ENCODE measurements at regions not wholly inside any gene's neighbourhood (a gene's known extent, or its start where the extent isn't known, plus 50 kb on each side); places are given as distances from the start of the nearest gene placed in this dataset.

DNA sequence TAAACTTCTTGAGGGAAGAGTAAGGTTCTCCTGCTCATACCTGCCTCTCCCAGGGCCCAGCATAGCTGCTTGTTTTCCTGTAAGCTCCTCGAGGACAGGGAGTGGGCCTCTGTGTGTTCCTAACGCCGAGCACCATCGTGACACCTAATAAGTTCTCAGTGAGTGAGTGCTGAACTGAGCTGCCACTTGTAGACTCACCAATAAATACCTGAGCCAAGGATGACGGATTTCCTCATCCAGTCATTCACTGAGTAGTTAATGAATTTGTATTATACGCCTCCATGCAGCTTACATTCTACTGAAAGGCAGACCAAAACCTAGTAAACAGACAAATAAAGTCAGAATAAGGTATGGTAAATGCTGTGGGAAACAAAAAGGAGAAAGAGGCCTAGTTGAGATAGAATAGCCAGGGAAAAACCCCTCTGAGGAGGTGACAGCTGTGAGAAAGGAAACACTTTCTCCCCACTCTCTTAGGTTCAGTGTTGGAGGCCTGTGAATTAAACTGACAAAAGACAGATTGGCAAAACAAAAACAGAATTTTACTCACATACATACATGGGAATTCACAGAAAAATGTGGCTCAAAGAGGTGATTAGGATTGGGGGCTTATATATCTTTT lies 138.6 kb downstream of the B3GNT2 start:
- BruUV-seq (replicated peaks) = no TSS peak
- POLR2A ChIA-PET = interaction anchor here (0.7 kb wide), 1 partner anchor 68 kb away, joined by 3 read pairs; no protein-coding TSS in a partner anchor

DNA sequence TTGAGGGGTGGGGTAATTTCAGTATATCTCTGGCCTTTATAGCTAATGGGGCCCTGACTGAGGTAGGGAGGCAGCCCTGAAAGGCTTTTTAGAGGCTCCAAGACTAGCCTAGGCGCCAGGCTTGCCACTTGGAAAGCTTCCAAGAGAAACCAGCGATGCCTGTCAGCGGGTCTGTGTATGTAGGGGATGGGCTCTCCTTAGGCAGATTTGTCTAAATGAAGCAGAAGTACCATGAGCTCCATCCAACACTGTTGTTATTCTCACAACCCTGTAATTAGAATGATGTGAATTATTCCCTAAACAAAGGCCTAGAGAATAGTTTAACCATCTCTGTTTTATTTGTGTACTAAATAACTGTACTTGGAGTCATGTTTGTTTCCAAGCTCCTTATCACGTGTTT lies 138.1 kb downstream of the B3GNT2 start:
- DNase-seq (ENCODE audit: low read depth, low spot score) (no peak), ATAC-seq (no peak)
- Histone ChIP-seq H3K27ac (ENCODE audit: low read length) (no peak overlapping the region), H3K36me3 (ENCODE audit: control insufficient read depth, insufficient read depth, low read length) (no peaks in the 10 kb centered on the region), H3K4me3 (ENCODE audit: low read depth in 2 of 2, low read length in 2 of 2) (no peak overlapping the region), H3K27me3 (ENCODE audit: control insufficient read depth, insufficient read depth, low read length) (no peaks in the 10 kb centered on the region), H3K4me1 (ENCODE audit: control insufficient read depth, insufficient read depth, low read length) (no peaks in the 10 kb centered on the region), H3K9me3 (ENCODE audit: control insufficient read depth, insufficient read depth, low read depth, low read length) (no peaks in the 10 kb centered on the region)
- BruUV-seq (replicated peaks) = no TSS peak
- ChIA-PET CTCF (interaction anchor here (0.6 kb wide), 1 partner anchor 888 kb away, joined by 5 read pairs; no protein-coding TSS in a partner anchor), POLR2A (interaction anchor here (0.7 kb wide), 1 partner anchor 69 kb away, joined by 3 read pairs; no protein-coding TSS in a partner anchor)
- no peak for TF ChIP-seq CTCF (IDR thresholded peaks at IDR 0.05)
- TF ChIP-seq POLR2AphosphoS5 (IDR thresholded peaks at IDR 0.05; ENCODE audit: low read depth, low read length) = no peak
- no peak for TF ChIP-seq REST (IDR thresholded peaks at IDR 0.05; ENCODE audit: insufficient read depth in 1 of 2, low read depth in 2 of 2, low read length in 1 of 2)
- TF ChIP-seq SIN3A (IDR thresholded peaks at IDR 0.05; ENCODE audit: borderline replicate concordance, insufficient read depth, low read depth, low read length) = no peak
- TF ChIP-seq TCF7L2 (IDR thresholded peaks at IDR 0.05; ENCODE audit: low read depth, low read length) = no peak
- in situ Hi-C loops (cut with HindIII; ENCODE audit: low pct_unique_long_range_greater_than_20kb, low sequenced_read_pairs) (no loop called here), intact Hi-C loops (cut with micrococcal nuclease; ENCODE audit: unreplicated experiment) (no loop called here)

More for the DNA sequence above, 138.6 kb downstream of the B3GNT2 start:
- Histone ChIP-seq H3K36me3 (ENCODE audit: control insufficient read depth, insufficient read depth, low read length) (no peaks in the 10 kb centered on the region), H3K27ac (ENCODE audit: low read length) (no peak overlapping the region), H3K27me3 (ENCODE audit: control insufficient read depth, insufficient read depth, low read length) (no peaks in the 10 kb centered on the region), H3K4me3 (ENCODE audit: low read depth in 2 of 2, low read length in 2 of 2) (no peak overlapping the region), H3K4me1 (ENCODE audit: control insufficient read depth, insufficient read depth, low read length) (no peaks in the 10 kb centered on the region), H3K9me3 (ENCODE audit: control insufficient read depth, insufficient read depth, low read depth, low read length) (no peaks in the 10 kb centered on the region)
- CTCF ChIA-PET = interaction anchor here (0.6 kb wide), 1 partner anchor 888 kb away, joined by 5 read pairs; no protein-coding TSS in a partner anchor
- no peak for TF ChIP-seq POLR2AphosphoS5 (IDR thresholded peaks at IDR 0.05; ENCODE audit: low read depth, low read length)
- TF ChIP-seq REST (IDR thresholded peaks at IDR 0.05; ENCODE audit: insufficient read depth in 1 of 2, low read depth in 2 of 2, low read length in 1 of 2) = no peak
- TF ChIP-seq CTCF (IDR thresholded peaks at IDR 0.05) = no peak
- TF ChIP-seq SIN3A (IDR thresholded peaks at IDR 0.05; ENCODE audit: borderline replicate concordance, insufficient read depth, low read depth, low read length) = no peak
- TF ChIP-seq TCF7L2 (IDR thresholded peaks at IDR 0.05; ENCODE audit: low read depth, low read length) = no peak
- in situ Hi-C loops (cut with HindIII; ENCODE audit: low pct_unique_long_range_greater_than_20kb, low sequenced_read_pairs) = no loop called here
- ATAC-seq (no peak), DNase-seq (ENCODE audit: low read depth, low spot score) (no peak)
- intact Hi-C loops (cut with micrococcal nuclease; ENCODE audit: unreplicated experiment) = no loop called here

All from Panc1 (cell line).